ENCODE measurements at regions not wholly inside any gene's neighbourhood (a gene's known extent, or its start where the extent isn't known, plus 50 kb on each side); places are given as distances from the start of the nearest gene placed in this dataset.

DNA sequence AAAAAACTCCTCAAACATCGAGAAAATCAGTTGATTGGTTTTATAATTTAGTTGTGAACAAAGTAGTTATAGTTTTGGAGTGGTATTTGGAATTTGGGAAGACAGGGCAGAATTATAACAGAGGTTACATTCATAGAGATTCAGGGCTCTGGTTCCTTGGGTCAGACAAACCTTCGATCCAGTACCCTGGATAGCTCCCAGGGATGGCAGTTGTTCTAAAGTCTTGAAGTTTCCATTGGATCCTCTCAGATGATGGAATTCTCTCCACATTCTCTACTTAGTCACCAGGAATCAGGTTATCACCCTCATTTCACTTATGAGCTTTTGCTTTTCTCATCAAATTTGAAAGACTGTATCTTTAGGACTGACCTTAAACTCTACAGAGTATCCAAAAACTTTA, 285.1 kb downstream of the CENPW start:
- intact Hi-C loops (cut with DNase I; ENCODE audit: low total_unique reads): no loop called here
- no peaks in the 10 kb centered on the region for H3K9me3 ChIP-seq
- no peak overlapping the region for H3K27ac ChIP-seq
- H3K36me3 ChIP-seq: no peaks in the 10 kb centered on the region
- DNase-seq: no peak
- no peak overlapping the region for H3K4me3 ChIP-seq
- TF ChIP-seq, protein P1, sequence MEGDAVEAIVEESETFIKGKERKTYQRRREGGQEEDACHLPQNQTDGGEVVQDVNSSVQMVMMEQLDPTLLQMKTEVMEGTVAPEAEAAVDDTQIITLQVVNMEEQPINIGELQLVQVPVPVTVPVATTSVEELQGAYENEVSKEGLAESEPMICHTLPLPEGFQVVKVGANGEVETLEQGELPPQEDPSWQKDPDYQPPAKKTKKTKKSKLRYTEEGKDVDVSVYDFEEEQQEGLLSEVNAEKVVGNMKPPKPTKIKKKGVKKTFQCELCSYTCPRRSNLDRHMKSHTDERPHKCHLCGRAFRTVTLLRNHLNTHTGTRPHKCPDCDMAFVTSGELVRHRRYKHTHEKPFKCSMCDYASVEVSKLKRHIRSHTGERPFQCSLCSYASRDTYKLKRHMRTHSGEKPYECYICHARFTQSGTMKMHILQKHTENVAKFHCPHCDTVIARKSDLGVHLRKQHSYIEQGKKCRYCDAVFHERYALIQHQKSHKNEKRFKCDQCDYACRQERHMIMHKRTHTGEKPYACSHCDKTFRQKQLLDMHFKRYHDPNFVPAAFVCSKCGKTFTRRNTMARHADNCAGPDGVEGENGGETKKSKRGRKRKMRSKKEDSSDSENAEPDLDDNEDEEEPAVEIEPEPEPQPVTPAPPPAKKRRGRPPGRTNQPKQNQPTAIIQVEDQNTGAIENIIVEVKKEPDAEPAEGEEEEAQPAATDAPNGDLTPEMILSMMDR (IDR thresholded peaks at IDR 0.05): no peak
- no peak for TF ChIP-seq POLR2A (IDR thresholded peaks at IDR 0.05)
- no peaks in the 10 kb centered on the region for H3K27me3 ChIP-seq
- H3K4me1 ChIP-seq: no peaks in the 10 kb centered on the region

DNA sequence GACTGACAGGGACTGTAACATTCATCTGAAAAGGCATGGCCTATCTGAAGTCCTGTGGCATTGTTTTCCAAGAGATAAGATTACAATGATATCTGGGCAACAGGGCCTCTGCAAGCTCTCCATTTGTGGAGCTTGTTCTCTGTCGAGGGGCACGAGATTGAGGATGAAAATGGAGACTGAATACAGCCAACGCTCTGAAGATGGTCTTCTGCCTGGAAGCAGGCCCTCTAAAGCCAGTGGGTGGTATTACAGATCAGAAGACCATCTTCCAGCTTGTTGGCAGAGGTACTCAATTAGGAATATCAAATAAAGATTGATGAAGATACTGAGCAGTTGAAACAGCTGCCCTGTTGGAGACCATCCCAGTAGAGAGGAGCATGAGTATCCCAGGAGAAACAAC, 288.2 kb downstream of the CENPW start:
- no peaks in the 10 kb centered on the region for H3K9me3 ChIP-seq
- no peaks in the 10 kb centered on the region for H3K36me3 ChIP-seq
- DNase-seq: no peak
- no peak overlapping the region for H3K4me3 ChIP-seq
- TF ChIP-seq, protein P1 (IDR thresholded peaks at IDR 0.05): no peak
- TF ChIP-seq POLR2A (IDR thresholded peaks at IDR 0.05): no peak
- no peak overlapping the region for H3K27ac ChIP-seq
- intact Hi-C loops (cut with DNase I; ENCODE audit: low total_unique reads): no loop called here
- no peaks in the 10 kb centered on the region for H3K27me3 ChIP-seq
- no peaks in the 10 kb centered on the region for H3K4me1 ChIP-seq

DNA sequence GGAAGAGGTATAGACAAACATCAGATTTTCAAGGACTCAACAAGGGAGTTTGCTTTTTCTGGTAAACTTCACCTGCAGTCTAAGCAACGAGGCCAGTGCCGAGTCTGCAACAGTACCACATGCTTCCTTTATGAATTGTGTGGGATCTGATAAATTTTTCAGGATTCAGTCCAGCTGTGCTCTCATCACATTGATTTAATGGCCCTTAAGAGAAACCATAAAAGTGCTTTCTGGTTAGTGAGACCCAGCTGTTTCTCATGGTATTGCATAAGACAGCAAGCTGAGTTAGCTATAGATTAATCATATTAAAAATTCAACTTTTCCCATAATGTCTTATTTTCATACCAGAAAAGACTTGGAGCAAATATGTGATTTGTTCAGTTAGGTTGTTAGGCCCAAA, 291.4 kb downstream of the CENPW start:
- intact Hi-C loops (cut with DNase I; ENCODE audit: low total_unique reads): no loop called here
- H3K4me1 ChIP-seq: no peaks in the 10 kb centered on the region
- TF ChIP-seq, protein P1 (IDR thresholded peaks at IDR 0.05): no peak
- TF ChIP-seq POLR2A (IDR thresholded peaks at IDR 0.05): no peak
- no peak overlapping the region for H3K4me3 ChIP-seq
- peak; percentile 41 to 43 for DNase-seq
- H3K9me3 ChIP-seq: no peaks in the 10 kb centered on the region
- no peaks in the 10 kb centered on the region for H3K36me3 ChIP-seq
- H3K27me3 ChIP-seq: no peaks in the 10 kb centered on the region
- H3K27ac ChIP-seq: peak overlapping the region; percentile 62 to 69

DNA sequence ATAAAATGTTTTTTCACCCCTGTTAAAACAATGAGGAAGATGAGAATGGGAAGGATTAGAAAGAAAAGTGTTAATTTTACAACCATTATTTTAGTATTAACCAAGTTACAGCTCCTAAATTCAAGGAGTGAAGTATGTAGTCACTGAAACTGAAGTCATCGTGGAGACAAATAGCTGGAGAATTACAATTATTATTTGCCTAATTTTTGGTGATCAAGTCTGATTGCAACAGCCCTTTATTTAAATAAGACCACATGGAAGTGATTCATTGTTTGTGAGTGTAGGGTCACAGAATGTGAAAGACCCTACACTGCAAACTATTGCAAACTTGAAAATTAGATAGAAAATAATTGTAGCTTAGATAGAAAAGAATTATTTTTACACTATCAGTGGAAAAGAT, 292.4 kb downstream of the CENPW start:
- Histone ChIP-seq H3K27ac (peak overlapping the region; percentile 59 to 62), H3K4me1 (no peaks in the 10 kb centered on the region), H3K4me3 (no peak overlapping the region), H3K27me3 (no peaks in the 10 kb centered on the region), H3K36me3 (no peaks in the 10 kb centered on the region), H3K9me3 (no peaks in the 10 kb centered on the region)
- intact Hi-C loops (cut with DNase I; ENCODE audit: low total_unique reads): no loop called here
- no peak for DNase-seq
- TF ChIP-seq POLR2A (IDR thresholded peaks at IDR 0.05): no peak
- TF ChIP-seq, protein P1 (IDR thresholded peaks at IDR 0.05): no peak

DNA sequence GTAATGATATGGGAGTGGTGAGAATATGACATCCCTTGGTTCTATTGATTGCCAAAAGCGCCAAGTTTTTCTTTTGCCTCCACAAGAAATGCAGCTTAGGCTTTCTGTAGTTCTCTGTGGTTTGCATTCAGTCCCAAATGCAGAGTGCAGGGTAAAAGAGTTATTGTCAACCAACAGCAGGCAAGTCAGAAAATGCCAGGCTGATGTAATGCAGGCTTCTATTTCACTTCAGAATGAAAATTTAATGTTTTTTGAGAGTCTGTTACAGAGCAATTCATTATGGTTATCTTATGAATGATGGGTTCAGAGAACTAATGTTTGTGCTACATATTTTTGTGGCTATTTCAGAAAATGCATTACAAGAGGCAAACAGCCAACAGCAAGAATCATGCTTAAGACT, 293.5 kb downstream of the CENPW start:
- DNase-seq: no peak
- no peaks in the 10 kb centered on the region for H3K36me3 ChIP-seq
- no peak overlapping the region for H3K4me3 ChIP-seq
- no peaks in the 10 kb centered on the region for H3K9me3 ChIP-seq
- peak overlapping the region; percentile 36 to 59 for H3K27ac ChIP-seq
- TF ChIP-seq, protein P1 (IDR thresholded peaks at IDR 0.05): no peak
- no peaks in the 10 kb centered on the region for H3K4me1 ChIP-seq
- intact Hi-C loops (cut with DNase I; ENCODE audit: low total_unique reads): no loop called here
- no peaks in the 10 kb centered on the region for H3K27me3 ChIP-seq
